DMS53 (cell line): ENCODE measurements at regions not wholly inside any gene's neighbourhood (a gene's known extent, or its start where the extent isn't known, plus 50 kb on each side); places are given as distances from the start of the nearest gene placed in this dataset.
A peak's percentile ranks its signal among the peaks of the same experiment; 100 is the strongest.
"Not testable (repeated sequence)": the region's sequence is repeated elsewhere in the genome, so short reads cannot be mapped to it uniquely, and the experiment has no call there.

ENCODE experiments used
- DNase-seq: peaks from one replicate; lab custom pipeline; 2025; lab: John Stamatoyannopoulos, UW

DNA sequence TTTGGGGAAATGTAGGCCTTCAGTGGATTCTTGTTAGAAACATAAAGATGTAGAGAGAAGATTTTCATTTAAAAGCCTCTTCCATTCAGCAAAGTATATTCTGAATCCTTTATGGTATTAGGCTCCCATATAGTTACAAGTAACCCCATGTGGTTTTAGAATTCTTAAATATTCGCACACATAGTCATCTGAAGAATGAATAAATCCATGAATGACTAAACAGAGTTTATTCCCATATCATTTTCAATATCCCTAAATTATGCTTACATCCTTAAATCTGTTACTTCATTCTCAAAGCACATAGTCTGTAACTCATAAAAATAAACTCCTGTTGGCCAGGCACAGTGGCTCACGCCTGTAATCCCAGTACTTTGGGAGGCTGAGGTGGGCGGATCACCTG is 962.1 kb downstream of the KCNJ18 start:
- no peak for DNase-seq

DNA sequence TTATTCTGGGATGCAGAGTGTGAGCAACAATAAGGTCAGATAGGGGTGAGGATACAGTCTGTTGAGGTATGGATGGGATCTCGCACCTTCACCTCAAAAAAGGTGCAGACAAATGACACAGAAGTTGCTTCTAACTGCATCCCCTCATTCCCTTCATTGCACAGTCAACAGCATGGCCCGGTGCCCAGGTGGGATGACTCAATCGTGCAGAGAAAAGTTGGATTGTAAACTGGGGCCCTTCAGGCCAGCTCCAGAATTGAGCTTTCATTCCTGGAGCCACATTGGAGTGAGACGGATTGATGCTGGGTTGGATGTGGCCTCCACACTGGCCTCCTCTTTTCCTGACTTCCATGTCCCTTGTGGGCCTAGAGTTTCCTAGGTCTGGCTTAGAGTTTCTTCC is 977.4 kb downstream of the KCNJ18 start:
- DNase-seq, result no peak

DNA sequence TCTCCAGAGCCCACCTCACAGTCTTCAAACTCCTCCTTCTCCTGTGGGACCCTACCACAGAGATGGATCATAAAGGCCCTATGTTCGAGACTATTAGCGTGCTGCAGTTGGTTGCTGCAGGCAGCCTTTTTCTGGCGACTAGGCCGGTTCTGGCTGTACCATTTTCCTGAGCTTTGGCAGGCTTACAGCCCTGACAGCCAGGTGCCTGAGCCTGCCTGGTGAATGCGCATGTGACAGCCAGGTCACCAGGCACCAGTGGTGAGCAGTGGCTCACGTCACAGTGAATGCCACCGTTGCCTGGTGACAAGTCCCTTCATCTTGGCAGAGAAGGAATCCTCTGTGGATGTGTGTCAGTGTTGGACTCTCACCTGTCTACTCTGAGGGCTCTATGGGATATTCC is 978.8 kb downstream of the KCNJ18 start:
- peak; percentile 44 for DNase-seq

DNA sequence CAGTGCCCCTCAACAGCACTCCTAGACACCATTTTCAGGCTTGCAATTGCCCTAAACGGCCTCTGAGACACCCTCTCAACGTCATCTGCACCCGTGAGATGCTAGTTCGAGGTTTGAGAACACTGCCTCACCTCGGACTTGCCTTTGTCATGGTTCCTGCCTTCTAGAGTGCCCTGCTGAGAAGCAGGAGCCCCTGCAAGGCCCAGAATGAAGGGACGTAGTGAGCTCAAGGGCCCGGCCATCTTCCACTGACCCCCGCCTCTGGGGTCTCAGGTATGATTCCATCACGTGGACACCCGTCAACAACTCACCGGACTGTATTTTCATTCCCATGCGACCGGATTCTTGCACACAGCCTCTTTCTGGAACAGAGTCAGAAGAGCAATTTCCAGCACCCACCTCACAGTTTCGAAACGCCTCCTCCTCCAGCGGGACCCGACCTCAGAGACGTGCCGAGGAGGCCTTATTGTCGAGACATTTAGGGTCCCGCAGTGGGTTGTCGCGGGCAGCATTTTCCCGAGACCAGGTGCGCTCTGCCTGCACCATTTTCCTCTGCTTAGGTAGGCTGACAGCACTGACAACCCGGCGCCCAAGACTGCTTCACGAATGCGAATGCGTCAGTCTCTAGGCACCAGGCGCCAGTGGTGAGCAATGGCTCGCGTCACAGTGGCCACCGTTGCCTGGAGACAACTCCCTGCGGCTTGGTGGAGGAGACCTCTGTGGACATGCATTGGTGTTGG is 999.9 kb downstream of the KCNJ18 start:
- DNase-seq, result peak; percentile 48

DNA sequence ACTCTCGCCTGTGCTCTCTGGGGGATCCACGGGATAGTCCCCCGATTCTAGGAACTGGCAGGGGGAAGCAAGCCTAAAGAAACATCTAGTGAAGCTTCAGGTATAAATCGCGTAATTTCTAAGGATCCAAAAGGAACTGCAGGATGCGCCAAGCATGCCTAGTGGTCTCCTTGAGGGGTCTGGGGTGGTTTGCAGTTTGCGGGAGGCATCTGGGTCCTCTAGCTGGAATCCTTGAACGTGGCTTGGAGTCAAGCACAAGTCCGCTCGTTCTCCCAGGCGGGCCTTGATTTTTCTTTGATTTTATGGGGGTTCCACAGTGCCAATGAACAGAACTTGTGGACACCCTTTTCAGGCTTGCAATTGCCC is 1000.5 kb downstream of the KCNJ18 start:
- DNase-seq, result no peak

DNA sequence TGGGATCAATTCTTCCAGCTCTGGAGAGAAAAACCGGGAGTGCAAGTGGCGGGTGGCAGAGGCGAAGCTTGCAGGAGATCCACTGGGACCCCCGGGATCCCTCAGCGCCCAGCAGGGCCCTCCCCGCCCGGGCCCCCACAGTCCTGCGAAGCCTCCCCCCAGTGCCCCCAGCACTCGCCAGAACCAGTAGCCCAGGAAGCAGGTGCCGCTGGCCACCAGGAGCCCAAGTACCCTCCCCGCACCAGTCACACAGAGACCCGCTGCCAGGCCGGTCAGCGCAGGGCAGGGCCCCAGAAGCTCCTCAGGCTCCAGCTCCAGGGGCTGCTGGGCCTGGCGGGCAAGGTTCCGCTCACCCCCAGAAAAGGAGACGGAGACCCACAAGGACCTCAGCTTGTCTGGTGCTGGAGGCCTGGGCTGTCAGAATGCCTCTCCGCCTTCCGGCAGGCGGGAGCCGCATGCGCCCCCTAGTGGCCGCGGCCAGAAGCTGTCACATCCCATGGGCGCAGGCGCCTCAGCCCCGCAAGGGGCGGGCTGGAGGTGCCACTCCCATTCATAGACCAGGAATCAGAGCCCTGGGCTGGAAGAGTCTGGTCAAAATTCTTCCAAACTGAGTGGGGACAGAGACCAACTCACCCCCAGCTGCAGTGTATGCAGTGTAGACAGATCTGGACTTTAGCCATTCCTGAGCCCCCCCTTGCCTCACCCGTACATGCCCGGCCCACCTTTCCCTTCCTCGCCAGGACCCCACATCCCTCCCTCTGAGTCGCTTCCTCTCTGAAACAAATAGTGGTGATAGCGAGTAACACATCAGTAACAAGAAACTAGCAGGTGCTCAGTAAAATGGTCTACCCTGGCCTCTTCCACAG is 1002.3 kb downstream of the KCNJ18 start:
- peak; percentile 42 for DNase-seq

DNA sequence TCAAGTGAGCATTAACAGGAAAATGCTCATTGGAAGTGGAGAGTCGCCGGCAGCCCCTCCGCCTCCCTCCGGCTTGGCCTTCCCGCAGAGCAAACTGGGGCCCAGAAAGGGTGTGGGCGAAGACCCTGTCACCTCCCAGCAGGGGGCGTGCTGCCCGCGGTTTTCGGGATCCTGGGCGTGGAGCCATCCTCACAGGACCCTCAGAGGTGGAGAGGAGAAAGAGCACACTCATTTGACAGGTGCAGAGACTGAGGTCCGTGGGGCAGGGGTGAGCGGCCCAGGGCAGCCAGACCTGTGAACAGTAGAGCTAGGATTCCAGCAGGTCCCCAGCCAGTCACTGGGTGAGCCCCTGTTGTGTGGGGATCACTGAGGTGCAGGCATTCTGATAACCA is 1002.9 kb downstream of the KCNJ18 start:
- DNase-seq, result peak; percentile 7

DNA sequence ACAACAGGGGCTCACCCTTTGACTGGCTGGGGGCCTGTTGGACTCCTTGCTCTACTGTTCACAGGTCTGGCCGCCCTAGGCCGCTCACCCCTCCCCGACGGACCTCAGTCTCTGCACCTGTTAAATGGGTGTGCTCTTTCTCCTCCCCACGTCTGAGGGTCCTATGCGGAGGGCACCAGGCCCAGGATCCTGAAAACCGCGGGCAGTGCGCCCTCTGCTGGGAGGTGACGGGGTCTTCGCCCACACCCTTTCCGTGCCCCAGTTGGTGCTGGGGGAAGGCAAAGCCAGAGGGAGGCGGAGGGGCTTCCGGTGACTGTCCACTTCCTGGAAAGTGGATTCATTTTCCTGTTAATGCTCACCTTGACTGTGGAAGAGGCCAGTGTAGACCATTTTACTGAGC is 1010.9 kb downstream of the KCNJ18 start:
- peak; percentile 10 for DNase-seq

DNA sequence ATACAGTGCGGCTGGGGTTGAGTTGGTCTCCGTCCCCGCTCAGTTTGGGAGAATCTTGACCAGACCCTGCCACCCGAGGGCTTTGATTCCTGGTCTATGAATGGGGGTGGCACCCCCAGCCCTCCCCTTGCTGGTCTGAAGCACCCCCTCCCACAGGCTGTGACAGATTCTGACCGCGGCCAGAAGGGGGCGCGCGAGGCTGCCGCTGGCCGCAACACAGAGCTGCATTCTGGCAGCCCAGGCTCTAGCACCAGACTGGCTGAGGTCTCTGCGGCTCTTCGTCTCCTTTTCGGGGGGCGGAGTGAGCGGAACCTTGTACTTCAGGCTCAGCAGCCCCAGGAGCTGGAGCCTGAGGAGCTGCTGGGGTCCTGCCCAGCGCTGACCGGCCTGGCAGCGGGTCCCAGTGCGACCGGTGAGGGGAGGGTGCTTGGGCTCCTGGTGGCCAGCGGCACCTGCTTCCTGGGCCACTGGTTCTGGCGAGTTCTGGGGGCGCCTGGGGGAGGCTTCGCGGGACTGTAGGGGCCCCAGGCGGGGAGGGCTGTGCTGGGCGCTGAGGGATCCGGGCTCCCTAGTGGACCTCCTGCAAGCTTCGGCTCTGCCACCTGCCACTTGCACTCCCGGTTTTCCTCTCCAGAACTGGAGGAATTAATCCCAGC is 1011.6 kb downstream of the KCNJ18 start:
- DNase-seq, result peak; percentile 49

DNA sequence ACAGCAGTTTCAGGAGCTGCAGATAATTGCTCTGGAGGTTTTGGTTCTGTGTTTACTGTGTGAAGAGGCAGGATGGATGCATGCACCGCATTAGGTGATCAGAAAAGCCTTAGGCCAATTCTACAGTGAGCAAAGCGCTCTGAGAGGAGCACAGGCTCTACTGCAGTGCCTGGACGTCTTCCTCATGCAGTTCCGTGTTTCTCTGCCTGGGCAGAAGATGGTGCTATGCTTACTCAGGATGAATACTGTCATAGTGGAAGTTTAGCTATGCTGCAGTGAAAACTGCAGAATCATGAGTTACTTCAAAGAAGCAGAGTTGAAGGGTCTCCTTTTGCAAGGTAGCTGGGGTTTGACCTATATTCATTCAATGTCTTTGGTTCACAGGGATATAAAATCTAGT is 1012.4 kb downstream of the KCNJ18 start:
- DNase-seq, result peak; percentile 25

DNA sequence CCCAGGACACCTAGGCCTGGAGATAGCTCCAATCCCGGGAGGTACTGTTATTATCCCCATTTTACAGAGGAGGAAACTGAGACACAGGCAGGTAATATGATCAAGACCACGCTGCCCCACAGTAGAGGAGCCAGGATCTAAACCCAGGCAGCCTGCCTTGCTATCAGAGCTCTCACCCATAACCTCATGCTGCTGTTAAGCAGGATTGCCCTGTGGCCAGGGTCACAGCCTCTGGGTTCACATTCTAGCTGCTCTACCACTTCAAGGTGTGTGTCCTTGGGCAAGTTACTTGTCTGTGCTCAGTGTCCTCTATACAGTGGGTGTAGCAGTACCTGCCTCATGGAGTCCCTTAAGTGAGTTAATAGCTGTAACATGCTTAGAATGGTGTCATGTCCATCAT is 1015.3 kb downstream of the KCNJ18 start:
- no peak for DNase-seq

DNA sequence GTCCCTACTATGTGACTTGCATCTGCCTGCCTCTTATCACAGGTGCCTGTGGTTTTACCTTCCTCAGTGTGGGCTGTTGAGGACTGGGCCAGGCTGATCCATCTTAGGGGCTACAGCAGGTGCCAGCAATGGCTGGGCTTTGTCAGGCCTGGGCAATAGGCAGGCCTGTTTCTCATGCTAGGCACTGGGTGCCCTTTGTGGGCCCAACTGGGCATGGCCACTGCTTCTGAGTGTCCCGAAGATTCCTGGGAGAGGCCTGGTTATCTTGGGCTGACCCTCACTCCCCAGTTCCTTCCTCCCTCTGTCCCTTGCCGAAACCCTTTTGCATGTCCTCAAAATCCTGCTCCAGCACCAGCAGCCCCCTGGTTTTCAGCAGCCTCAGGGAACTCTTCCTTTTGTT is 1024.9 kb downstream of the KCNJ18 start:
- no peak for DNase-seq

DNA sequence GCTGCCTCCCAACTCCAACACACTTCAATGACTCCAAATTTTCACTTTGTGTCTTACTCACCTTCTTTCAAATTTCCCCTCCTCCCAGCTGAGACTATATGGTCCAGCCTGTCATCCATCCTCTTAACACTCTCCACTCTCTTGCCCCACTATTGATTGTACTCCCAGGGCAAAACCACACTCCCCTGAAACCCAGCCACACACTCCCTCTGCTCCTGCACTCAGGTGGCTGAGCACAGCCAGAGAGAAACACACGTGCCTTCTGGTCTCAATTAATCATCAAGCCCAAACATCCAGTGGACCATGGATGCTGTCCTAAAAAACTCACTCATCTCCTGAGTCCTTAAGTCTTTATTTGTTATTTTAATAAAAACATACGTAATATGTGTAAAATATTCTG is 1026.4 kb downstream of the KCNJ18 start:
- no peak for DNase-seq

DNA sequence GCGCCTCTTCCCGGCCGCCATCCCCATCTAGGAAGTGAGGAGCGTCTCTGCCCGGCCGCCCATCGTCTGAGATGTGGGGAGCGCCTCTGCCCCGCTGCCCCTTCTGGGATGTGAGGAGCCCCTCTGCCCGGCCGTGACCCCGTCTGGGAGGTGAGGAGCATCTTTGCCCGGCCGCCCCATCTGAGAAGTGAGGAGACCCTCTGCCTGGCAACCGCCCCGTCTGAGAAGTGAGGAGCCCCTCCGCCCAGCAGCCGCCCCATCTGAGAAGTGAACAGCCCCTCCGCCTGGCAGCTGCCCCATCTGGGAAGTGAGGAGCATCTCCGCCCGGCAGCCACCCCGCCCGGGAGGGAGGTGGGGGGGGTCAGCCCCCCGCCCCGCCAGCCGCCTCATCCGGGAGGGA is 1048.7 kb downstream of the KCNJ18 start:
- not testable (repeated sequence) for DNase-seq
